Kidney (tissue), 13 donors: ENCODE measurements at regions not wholly inside any gene's neighbourhood (a gene's known extent, or its start where the extent isn't known, plus 50 kb on each side); places are given as distances from the start of the nearest gene placed in this dataset.

Experiments used
- DNase-seq, 5 donors: peaks; one replicate each; pipeline ENCODE4 v3.0.0-alpha.2; 2013 to 2020
- FAIRE-seq: peaks from 2 replicates; lab custom pipeline; 2012; peaks lifted over from hg19 to GRCh38; lab: Jason Lieb, UNC
- H3K27ac ChIP-seq, 2 donors: one replicate each; pipeline ENCODE4 v1.7.0; 2013; ENCODE audit warnings: low read depth in 2 of 2, low read length in 2 of 2, inconsistent platforms in 1 of 2
- H3K27me3 ChIP-seq: one replicate; pipeline ENCODE4 v1.7.1; 2013; ENCODE audit warnings: low read length, inconsistent platforms; ENCODE audit not compliant: control insufficient read depth, insufficient read depth
- H3K36me3 ChIP-seq, 3 donors: one replicate each; pipeline versions ENCODE4 v1.7.0 to v1.7.1; 2013; ENCODE audit warnings: low read length in 3 of 3, control low read depth in 1 of 3, inconsistent platforms in 1 of 3; ENCODE audit not compliant: insufficient read depth in 3 of 3, control insufficient read depth in 2 of 3
- H3K4me1 ChIP-seq, 3 donors: one replicate each; pipeline versions ENCODE4 v1.7.0 to v1.7.1; 2013; ENCODE audit warnings: low read length in 3 of 3, inconsistent platforms in 1 of 3, low read depth in 1 of 3; ENCODE audit not compliant: control insufficient read depth in 2 of 3, insufficient read depth in 2 of 3
- H3K4me3 ChIP-seq, 3 donors: one replicate each; pipeline versions ENCODE4 v1.7.0 to v1.8.1; 2013; ENCODE audit warnings: low read length in 3 of 3, control low read depth in 1 of 3, inconsistent platforms in 1 of 3
- H3K9ac ChIP-seq, 3 donors: one replicate each; pipeline versions ENCODE4 v1.7.0 to v1.7.1; 2013; ENCODE audit warnings: low read length in 3 of 3, control low read depth in 1 of 3, inconsistent platforms in 1 of 3
- H3K9me3 ChIP-seq, 3 donors: one replicate each; pipeline versions ENCODE4 v1.7.0 to v1.7.1; 2013; ENCODE audit warnings: low read length in 3 of 3, control low read depth in 1 of 3, inconsistent platforms in 1 of 3; ENCODE audit not compliant: control insufficient read depth in 2 of 3, insufficient read depth in 1 of 3
- CTCF ChIP-seq: IDR thresholded peaks from 3 replicates; pipeline ENCODE4 v1.5.1; 2012; ENCODE audit warnings: mild to moderate bottlenecking, moderate library complexity, borderline replicate concordance; ENCODE audit not compliant: insufficient read depth; ENCODE audit errors: extremely low read depth
- intact Hi-C: fragments of 100-400 bp; cut with DNase I; formaldehyde crosslinking; loops from one replicate; pipeline ENCODE4 v1.11.1; 2022
- donor health status: control.
- donor health status: control.
- donor health status: control.
- donor health status: control.
- donor health status: control.
- donor health status: DM: yes; HTN: yes; CAD: no.
- donor health status: Normal renal cell carcinoma (clear cell type).

GRCh38 chr17:15894913-15895658 lies 49.8 kb upstream of the ADORA2B start:
- intact Hi-C loops, result no loop called here
- FAIRE-seq, result no peak
- H3K4me3 ChIP-seq, result no peak overlapping the region
- H3K9me3 ChIP-seq, result no peaks in the 10 kb centered on the region
- peaks cover 0 to 3% (median 0%) of the 10 kb centered on the region in 3 donors for H3K4me1 ChIP-seq
- H3K27me3 ChIP-seq, result no peaks in the 10 kb centered on the region
- no peaks in the 10 kb centered on the region for H3K36me3 ChIP-seq
- H3K27ac ChIP-seq, result no peak overlapping the region
- DNase-seq, result no peak
- H3K9ac ChIP-seq, result no peak overlapping the region
- no peak for TF ChIP-seq CTCF
